K562 (cell line): ENCODE measurements at regions not wholly inside any gene's neighbourhood (a gene's known extent, or its start where the extent isn't known, plus 50 kb on each side); places are given as distances from the start of the nearest gene placed in this dataset.

ENCODE experiments used
- ATAC-seq: fragments of 200-7000 bp; cut with Tn5 transposase; 3 replicates; pipeline ENCODE4 v1.9.1; 2020; ENCODE audit warnings: moderate library complexity
- BruUV-seq: library from RNA; stranded (reverse); fragments of 400-500 nt; replicated peaks from 2 replicates; lab custom pipeline; 2021; lab: Mats Ljungman, UMichigan
- CTCF ChIA-PET: fragments of 300-600 bp; formaldehyde crosslinking; extraction: SDS; loops from one replicate; lab custom pipeline; 2021; ENCODE audit warnings: low intra/inter-chr PET ratio; lab: Yijun Ruan, JAX
- POLR2A ChIA-PET: fragments of 300-600, 350-650 bp; sonication (Branson Sonifier 250); formaldehyde crosslinking; extraction: SDS; loops from one replicate; lab custom pipeline; 2021; ENCODE audit warnings: antibody characterized with exemption, inconsistent platforms; lab: Yijun Ruan, JAX
- DNase-seq, 4 experiments: peaks; one replicate each; pipeline versions ENCODE4 v3.0.0 to v3.0.0-alpha.2; 2011 to 2018; ENCODE audit warnings: low spot score in 3 of 4, mixed read lengths in 3 of 4; ENCODE audit errors: extremely low read depth in 1 of 4
- FAIRE-seq: peaks from 2 replicates; lab custom pipeline; 2011; peaks lifted over from hg19 to GRCh38; lab: Jason Lieb, UNC
- H2AFZ ChIP-seq: 2 replicates; pipeline ENCODE4 v1.6.0; 2011; ENCODE audit warnings: low read depth, low read length, control low read depth, inconsistent platforms
- H3K27ac ChIP-seq: fragments of 200-600 bp; 3 replicates; pipeline ENCODE4 v1.8.0; 2011; ENCODE audit warnings: low read depth, mild to moderate bottlenecking, control low read depth, inconsistent platforms, low read length, moderate library complexity, mixed read lengths; ENCODE audit errors: extremely low read depth
- H3K27me3 ChIP-seq, 2 experiments: fragments of 300-600 bp in 1 of 2; 2 replicates in 1 of 2; 3 replicates in 1 of 2; pipeline versions ENCODE4 v1.6.0 to v1.8.0; 2011; ENCODE audit warnings: inconsistent platforms in 2 of 2, low read length in 2 of 2, mild to moderate bottlenecking in 1 of 2, mixed read lengths in 1 of 2, moderate library complexity in 1 of 2; ENCODE audit not compliant: control insufficient read depth in 2 of 2, insufficient read depth in 2 of 2
- H3K36me3 ChIP-seq: fragments of 300-600 bp; 3 replicates; pipeline ENCODE4 v1.8.0; 2011; ENCODE audit warnings: mild to moderate bottlenecking, low read length, inconsistent platforms; ENCODE audit not compliant: control insufficient read depth, insufficient read depth
- H3K4me1 ChIP-seq, 2 experiments: fragments of 200-600 bp in 1 of 2; replicated peaks in 1 of 2; 2 replicates in 1 of 2; 3 replicates in 1 of 2; pipeline versions ENCODE4 v1.5.1 to v1.8.0; 2011; ENCODE audit warnings: inconsistent platforms in 2 of 2, low read length in 2 of 2, mild to moderate bottlenecking in 1 of 2, mixed read lengths in 1 of 2, moderate library complexity in 1 of 2; ENCODE audit not compliant: control insufficient read depth in 2 of 2, insufficient read depth in 2 of 2
- H3K4me2 ChIP-seq: 2 replicates; pipeline ENCODE4 v1.6.1; 2011; ENCODE audit warnings: low read length, control low read depth, inconsistent platforms, mixed read lengths; ENCODE audit not compliant: insufficient read depth
- H3K4me3 ChIP-seq: fragments of 200-600 bp; sonication (generic), shearing (Covaris generic); 2 replicates; pipeline ENCODE4 v1.5.1; 2016; ENCODE audit warnings: control low read depth, inconsistent platforms
- H3K79me2 ChIP-seq: fragments of 200-600 bp; 3 replicates; pipeline ENCODE4 v1.8.0; 2011; ENCODE audit warnings: low read length, inconsistent platforms; ENCODE audit not compliant: control insufficient read depth, insufficient read depth
- H3K9ac ChIP-seq, 2 experiments: 2 replicates each; pipeline versions ENCODE4 v1.6.0 to v1.6.1; 2011; ENCODE audit warnings: low read depth in 2 of 2, low read length in 2 of 2, control low read depth in 1 of 2, inconsistent platforms in 1 of 2, mild to moderate bottlenecking in 1 of 2, mixed read lengths in 1 of 2; ENCODE audit not compliant: insufficient read depth in 1 of 2
- H3K9me1 ChIP-seq: one replicate; pipeline ENCODE4 v1.6.0; 2011; ENCODE audit warnings: inconsistent platforms, mild to moderate bottlenecking, low read length, moderate library complexity; ENCODE audit not compliant: control insufficient read depth, insufficient read depth
- H3K9me3 ChIP-seq: replicated peaks from 2 replicates; pipeline ENCODE4 v1.5.1; 2011; ENCODE audit warnings: low read depth, low read length, inconsistent platforms; ENCODE audit not compliant: control insufficient read depth, insufficient read depth
- H4K20me1 ChIP-seq: replicated peaks from 2 replicates; pipeline ENCODE4 v1.6.1; 2011; ENCODE audit warnings: low read length, inconsistent platforms, mixed read lengths; ENCODE audit not compliant: control insufficient read depth, insufficient read depth
- ARHGAP35 ChIP-seq: fragments of 450-650 bp; IDR thresholded peaks from 2 replicates; pipeline ENCODE4 v1.6.1; 2018; ENCODE audit not compliant: partially characterized antibody
- BCOR ChIP-seq: fragments of 450-650 bp; IDR thresholded peaks from 2 replicates; pipeline ENCODE4 v1.6.1; 2016
- CHD1 ChIP-seq: fragments of 200-600 bp; sonication (generic); IDR thresholded peaks from one replicate; pipeline ENCODE4 v1.6.1; 2012; ENCODE audit warnings: mild to moderate bottlenecking, moderate library complexity, low read length, inconsistent platforms
- DEAF1 ChIP-seq: fragments of 450-650 bp; formaldehyde crosslinking; IDR thresholded peaks from 2 replicates; pipeline ENCODE4 v1.4.0; 2020; ENCODE audit warnings: mild to moderate bottlenecking, moderate library complexity
- FOXJ3 ChIP-seq: sonication (generic); formaldehyde crosslinking; IDR thresholded peaks from 2 replicates; pipeline ENCODE4 v1.4.0; 2020; ENCODE audit warnings: mild to moderate bottlenecking, missing genetic modification reagents
- HIVEP1 ChIP-seq: fragments of 250-450 bp; sonication (Bioruptor Pico); IDR thresholded peaks from 2 replicates; pipeline ENCODE4 v1.4.0; 2020; ENCODE audit warnings: mild to moderate bottlenecking
- HMG20A ChIP-seq: fragments of 450-650 bp; formaldehyde crosslinking; conservative IDR thresholded peaks from 2 replicates; pipeline ENCODE4 v1.4.0; 2020; ENCODE audit warnings: mild to moderate bottlenecking, mixed read lengths
- LEF1 ChIP-seq: fragments of 450-650 bp; IDR thresholded peaks from 2 replicates; pipeline ENCODE4 v1.6.1; 2016; ENCODE audit warnings: mild to moderate bottlenecking
- MAFG ChIP-seq: fragments of 450-650 bp; conservative IDR thresholded peaks from 2 replicates; pipeline ENCODE4 v1.6.1; 2016; ENCODE audit warnings: missing genetic modification characterization, missing compliant biosample characterization
- RCOR1 ChIP-seq, 2 experiments: IDR thresholded peaks; 2 replicates each; pipeline ENCODE4 v1.6.1; 2012; ENCODE audit warnings: low read depth in 2 of 2, low read length in 2 of 2, borderline replicate concordance in 1 of 2, improper control_type of control experiment in 1 of 2
- STAT6 ChIP-seq: sonication (generic); formaldehyde crosslinking; IDR thresholded peaks from 2 replicates; pipeline ENCODE4 v1.8.1; 2023; ENCODE audit warnings: mild to moderate bottlenecking, missing genetic modification reagents
- ZFP36 ChIP-seq: fragments of 150-350 bp; IDR thresholded peaks from 2 replicates; pipeline ENCODE4 v1.6.1; 2018; ENCODE audit warnings: low read length, low read depth; ENCODE audit not compliant: partially characterized antibody
- ZFPM2 ChIP-seq: fragments of 250-450 bp; sonication (Bioruptor Pico); IDR thresholded peaks from 2 replicates; pipeline ENCODE4 v1.5.1; 2022; ENCODE audit warnings: mild to moderate bottlenecking
- ZKSCAN8 ChIP-seq: fragments of 200-800 bp; sonication (Bioruptor generic); IDR thresholded peaks from 2 replicates; pipeline ENCODE4 v1.6.1; 2016; ENCODE audit warnings: missing genetic modification characterization, missing compliant biosample characterization
- ZNF143 ChIP-seq: sonication (generic); formaldehyde crosslinking; IDR thresholded peaks from 2 replicates; pipeline ENCODE4 v1.9.0; 2022; ENCODE audit warnings: mild to moderate bottlenecking, missing genetic modification reagents
- ZNF184 ChIP-seq: sonication (generic); formaldehyde crosslinking; IDR thresholded peaks from 2 replicates; pipeline ENCODE4 v1.5.0; 2020; ENCODE audit warnings: missing genetic modification reagents
- ZNF655 ChIP-seq: fragments of 250-450 bp; sonication (Bioruptor Pico); IDR thresholded peaks from 2 replicates; pipeline ENCODE4 v1.5.0; 2021
- ZNF79 ChIP-seq: fragments of 250-450 bp; sonication (Bioruptor Pico); IDR thresholded peaks from 2 replicates; pipeline ENCODE4 v1.4.0; 2020; ENCODE audit warnings: low read depth, mild to moderate bottlenecking, moderate library complexity
- WGBS: fragments of 100-300 bp; shearing (Covaris generic); methylation state at CpG from one replicate; pipeline ENCODE4 v1.1.6; 2016; ENCODE audit warnings: low coverage, mixed read lengths; ENCODE audit not compliant: insufficient coverage; ENCODE audit errors: missing lambda C conversion rate; 5-methylcytosine and 5-hydroxymethylcytosine counted together
- in situ Hi-C: fragments of 300-500 bp; cut with MboI; formaldehyde crosslinking; loops from 4 replicates; pipeline ENCODE4 v1.15.0; 2018; ENCODE audit warnings: inconsistent platforms, mixed read lengths
- intact Hi-C: fragments of 100-400 bp; cut with micrococcal nuclease; formaldehyde crosslinking; loops from 2 replicates; pipeline ENCODE4 v1.14.2; 2022
- TF ChIP-seq, protein P1 (sequence below): sonication (generic); formaldehyde crosslinking; IDR thresholded peaks from 2 replicates; pipeline ENCODE4 v1.4.0; 2020; ENCODE audit warnings: mild to moderate bottlenecking, missing genetic modification reagents

DNA sequence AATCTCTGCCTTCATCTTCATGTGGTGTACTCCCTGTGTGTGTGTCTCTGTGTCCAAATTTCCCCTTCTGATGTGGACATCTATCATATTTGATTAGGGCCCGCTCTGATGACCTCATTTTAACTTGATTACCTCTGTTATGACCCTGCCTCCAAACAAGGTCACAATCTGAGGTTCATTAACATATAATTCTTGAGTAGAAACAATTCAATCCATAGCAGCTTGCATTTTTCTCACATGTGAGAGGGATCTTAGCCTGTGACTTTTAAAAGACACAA lies 130.9 kb upstream of the RAB4A start:
- no peak for FAIRE-seq
- CTCF ChIA-PET = no interaction called here
- no peaks in the 10 kb centered on the region; the same call in 1 of the 2 replicates for H4K20me1 ChIP-seq

More for the DNA sequence above, 130.9 kb upstream of the RAB4A start:
- Histone ChIP-seq H3K79me2 (no peaks in the 10 kb centered on the region), H3K36me3 (no peaks in the 10 kb centered on the region), H3K27me3 (peaks cover 17 to 33% of the 10 kb centered on the region in 2 experiments), H3K27ac (no peak overlapping the region), H2AFZ (no peak overlapping the region), H3K9ac (no peak overlapping the region), H3K4me3 (no peak overlapping the region), H3K9me1 (no peaks in the 10 kb centered on the region), H3K4me2 (no peak overlapping the region), H3K4me1 (no peaks in the 10 kb centered on the region), H3K9me3 (no peaks in the 10 kb centered on the region)
- BruUV-seq = no TSS peak
- ATAC-seq (no peak), DNase-seq (no peak)
- TF ChIP-seq STAT6 (CRISPR knock-in tag) (no peak), FOXJ3 (CRISPR knock-in tag) (no peak), ARHGAP35 (no peak), ZNF655 (no peak), ZNF143 (no peak), HIVEP1 (no peak), ZNF79 (CRISPR knock-in tag) (no peak), ZKSCAN8 (CRISPR knock-in tag) (no peak), HMG20A (CRISPR knock-in tag) (no peak), MAFG (tag) (no peak), ZNF184 (CRISPR knock-in tag) (no peak), BCOR (no peak), RCOR1 (IDR thresholded peaks at IDR 0.05; ENCODE audit: borderline replicate concordance in 1 of 2, low read depth in 2 of 2, low read length in 2 of 2) (no peak), DEAF1 (CRISPR knock-in tag) (no peak), ZFP36 (no peak), LEF1 (no peak), ZFPM2 (no peak), CHD1 (no peak)
- TF ChIP-seq, protein P1, sequence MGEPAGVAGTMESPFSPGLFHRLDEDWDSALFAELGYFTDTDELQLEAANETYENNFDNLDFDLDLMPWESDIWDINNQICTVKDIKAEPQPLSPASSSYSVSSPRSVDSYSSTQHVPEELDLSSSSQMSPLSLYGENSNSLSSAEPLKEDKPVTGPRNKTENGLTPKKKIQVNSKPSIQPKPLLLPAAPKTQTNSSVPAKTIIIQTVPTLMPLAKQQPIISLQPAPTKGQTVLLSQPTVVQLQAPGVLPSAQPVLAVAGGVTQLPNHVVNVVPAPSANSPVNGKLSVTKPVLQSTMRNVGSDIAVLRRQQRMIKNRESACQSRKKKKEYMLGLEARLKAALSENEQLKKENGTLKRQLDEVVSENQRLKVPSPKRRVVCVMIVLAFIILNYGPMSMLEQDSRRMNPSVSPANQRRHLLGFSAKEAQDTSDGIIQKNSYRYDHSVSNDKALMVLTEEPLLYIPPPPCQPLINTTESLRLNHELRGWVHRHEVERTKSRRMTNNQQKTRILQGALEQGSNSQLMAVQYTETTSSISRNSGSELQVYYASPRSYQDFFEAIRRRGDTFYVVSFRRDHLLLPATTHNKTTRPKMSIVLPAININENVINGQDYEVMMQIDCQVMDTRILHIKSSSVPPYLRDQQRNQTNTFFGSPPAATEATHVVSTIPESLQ (CRISPR knock-in tag) = no peak
- POLR2A ChIA-PET = no interaction called here
- in situ Hi-C loops = no loop called here
- intact Hi-C loops = no loop called here
- 0% methylated on average over 1 of the region's 1 CpG for WGBS
